ENCODE measurements at regions not wholly inside any gene's neighbourhood (a gene's known extent, or its start where the extent isn't known, plus 50 kb on each side); places are given as distances from the start of the nearest gene placed in this dataset.
A peak's percentile ranks its signal among the peaks of the same experiment; 100 is the strongest.
"Not testable (repeated sequence)": the region's sequence is repeated elsewhere in the genome, so short reads cannot be mapped to it uniquely, and the experiment has no call there.

- DNase-seq (ENCODE audit: low spot score) = no peak
These were observed 58.5 kb downstream of the IGLL5 start for GRCh38 chr22:22946131-22946530.

DNA sequence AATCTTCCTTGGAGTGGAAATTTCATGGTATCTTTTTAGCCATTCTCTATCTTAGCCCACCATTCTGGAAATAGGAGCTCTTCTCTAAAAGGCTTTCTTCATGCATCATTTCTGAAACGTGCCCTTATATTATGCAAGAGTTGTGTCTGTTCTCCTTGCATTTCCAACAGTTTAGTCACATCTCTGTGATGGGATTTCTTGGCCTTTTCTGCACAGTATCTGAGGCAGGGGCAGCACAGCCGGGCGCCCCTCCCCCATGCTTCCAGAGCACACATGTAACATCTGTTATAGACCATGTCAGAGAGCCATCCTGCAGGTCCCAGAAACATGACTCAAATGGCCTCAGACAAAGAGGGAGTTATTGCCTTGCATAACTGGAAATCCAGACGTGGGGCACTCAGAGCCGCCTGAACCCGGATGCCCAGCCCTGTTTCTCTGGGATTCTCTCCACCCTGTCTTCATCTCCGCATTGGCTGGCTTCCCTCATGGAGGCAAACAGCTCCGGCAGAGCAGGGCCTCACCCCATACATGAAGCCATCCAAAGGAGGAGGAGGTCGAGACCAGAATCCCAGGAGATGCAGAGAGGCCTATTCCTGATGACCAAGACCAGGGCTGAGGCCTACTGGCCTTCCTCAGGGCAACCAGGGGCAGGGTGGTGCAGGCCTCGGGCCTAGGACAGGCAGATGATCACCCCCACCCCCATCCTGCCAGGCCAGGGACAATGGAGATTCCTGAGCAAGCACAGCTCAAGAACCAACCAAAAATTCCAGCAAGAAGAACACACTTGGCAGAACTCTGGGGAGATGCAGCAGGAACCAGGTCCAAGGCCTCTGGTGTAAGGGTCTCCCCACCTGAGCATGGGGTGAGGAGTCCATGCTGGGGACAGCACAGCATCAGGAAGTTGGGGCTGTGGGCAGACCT is 61.3 kb downstream of the IGLL5 start:
- no peak for DNase-seq (ENCODE audit: low spot score)

- no peak for DNase-seq (ENCODE audit: low spot score)
These were observed 62.3 kb downstream of the IGLL5 start for GRCh38 chr22:22949953-22950352.

- no peak for DNase-seq (ENCODE audit: low spot score)
These were observed 63.4 kb downstream of the IGLL5 start for GRCh38 chr22:22951035-22951434.

- no peak for DNase-seq (ENCODE audit: low spot score)
These were observed 65.1 kb downstream of the IGLL5 start for GRCh38 chr22:22952531-22953280.

DNA sequence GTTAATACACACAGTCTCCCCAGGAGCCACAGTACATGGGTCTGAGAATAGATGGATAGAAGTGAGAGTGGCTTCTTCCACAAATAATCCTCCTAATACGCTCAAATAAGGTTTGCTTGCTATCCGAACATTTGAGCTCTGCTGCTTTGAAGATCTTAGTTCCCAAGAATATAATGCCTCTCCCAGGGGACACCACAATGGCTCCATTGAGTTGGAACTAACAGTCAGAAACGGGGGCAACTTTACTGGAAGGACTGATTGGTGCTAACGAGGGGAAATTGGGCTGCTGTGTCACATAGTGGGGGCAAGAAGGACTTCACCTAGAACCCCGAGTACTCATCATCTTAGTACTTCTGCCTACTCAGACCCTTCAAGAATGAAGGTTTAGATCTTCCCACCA is 66.2 kb downstream of the IGLL5 start:
- DNase-seq (ENCODE audit: low spot score) = no peak

DNA sequence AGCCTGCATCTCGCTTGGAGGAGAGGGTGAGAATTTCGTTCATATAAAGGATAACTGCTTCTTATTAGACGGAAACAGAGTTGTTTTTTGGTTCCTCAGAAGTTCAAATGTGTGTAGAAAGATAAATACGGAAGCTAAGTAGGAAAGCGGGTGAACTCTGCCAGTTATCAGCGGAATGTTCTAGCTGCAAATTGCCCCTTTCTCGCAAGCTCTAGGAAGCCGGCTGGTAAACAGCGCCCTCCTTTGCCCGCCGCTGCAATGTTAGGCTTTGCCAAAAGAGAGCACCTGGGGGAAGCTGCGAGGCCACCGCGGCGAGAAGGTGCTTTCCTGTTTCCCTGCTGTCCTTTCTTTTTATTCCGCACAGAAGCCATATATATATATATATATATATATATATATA is 67.0 kb downstream of the IGLL5 start:
- DNase-seq (ENCODE audit: low spot score) = no peak

- DNase-seq (ENCODE audit: low spot score) = no peak
These were observed 67.7 kb downstream of the IGLL5 start for GRCh38 chr22:22955276-22955798.

DNA sequence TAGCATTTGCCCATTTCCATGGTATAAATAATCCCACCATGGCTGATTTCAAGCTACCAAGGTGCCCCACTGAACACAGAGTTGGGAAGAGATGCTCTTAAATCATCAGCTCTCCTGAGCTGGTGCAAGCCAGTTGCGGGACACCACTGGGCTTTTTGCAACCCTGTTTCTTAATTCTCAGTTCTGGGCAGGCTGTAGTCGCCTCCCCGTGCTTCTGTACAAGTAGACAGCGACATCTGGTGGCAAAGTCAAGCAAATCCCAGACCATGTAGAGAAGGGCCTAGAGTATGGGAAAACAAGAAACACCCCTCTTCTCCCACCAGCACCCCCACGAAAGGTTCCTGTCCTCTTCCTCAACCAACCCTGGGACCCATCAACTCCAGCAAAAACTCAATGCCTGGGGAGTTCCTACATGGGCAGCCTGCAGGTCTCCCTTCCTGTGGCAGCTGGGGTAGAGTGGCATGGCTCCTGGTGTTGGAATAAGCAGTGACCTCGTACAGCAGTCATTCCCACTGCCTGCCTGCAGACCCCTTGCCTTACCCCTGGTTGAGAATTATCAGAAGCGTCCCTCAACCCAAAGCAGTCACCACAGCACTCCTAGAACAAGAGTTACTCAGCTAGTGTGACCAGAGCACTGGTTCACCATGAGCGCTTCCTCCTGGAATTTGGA is 68.4 kb downstream of the IGLL5 start:
- peak; percentile 58 for DNase-seq (ENCODE audit: low spot score)

GRCh38 chr22:22957090-22957489 is 69.5 kb downstream of the IGLL5 start:
- DNase-seq (ENCODE audit: low spot score) = no peak

DNA sequence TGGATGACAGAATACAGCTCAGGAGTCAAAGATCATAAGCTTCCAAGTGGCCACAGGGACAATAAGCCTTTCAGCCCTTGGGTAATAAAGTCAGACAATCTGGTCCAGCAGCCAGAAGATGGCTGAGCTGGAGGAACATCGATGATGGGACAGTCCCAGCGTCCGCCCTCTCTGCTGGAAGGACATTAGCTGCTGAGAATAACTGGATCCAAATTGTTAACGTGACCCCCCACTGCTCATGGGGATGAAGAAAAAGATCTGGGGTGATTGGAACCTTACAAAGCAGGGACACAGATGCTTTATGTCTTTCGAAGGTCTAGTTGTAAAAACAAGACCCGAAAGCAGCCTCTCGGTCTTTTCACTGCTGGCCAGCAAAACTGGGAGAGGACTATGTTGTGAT is 71.0 kb downstream of the IGLL5 start:
- DNase-seq (ENCODE audit: low spot score) = no peak

GRCh38 chr22:22959147-22959827 is 71.7 kb downstream of the IGLL5 start:
- peak; percentile 76 for DNase-seq (ENCODE audit: low spot score)

GRCh38 chr22:22960307-22960706 is 72.7 kb downstream of the IGLL5 start:
- DNase-seq (ENCODE audit: low spot score) = no peak

- no peak for DNase-seq (ENCODE audit: low spot score)
These were observed 74.0 kb downstream of the IGLL5 start for GRCh38 chr22:22961574-22961973.

GRCh38 chr22:22968366-22968765 is 80.8 kb downstream of the IGLL5 start:
- no peak for DNase-seq (ENCODE audit: low spot score)

DNA sequence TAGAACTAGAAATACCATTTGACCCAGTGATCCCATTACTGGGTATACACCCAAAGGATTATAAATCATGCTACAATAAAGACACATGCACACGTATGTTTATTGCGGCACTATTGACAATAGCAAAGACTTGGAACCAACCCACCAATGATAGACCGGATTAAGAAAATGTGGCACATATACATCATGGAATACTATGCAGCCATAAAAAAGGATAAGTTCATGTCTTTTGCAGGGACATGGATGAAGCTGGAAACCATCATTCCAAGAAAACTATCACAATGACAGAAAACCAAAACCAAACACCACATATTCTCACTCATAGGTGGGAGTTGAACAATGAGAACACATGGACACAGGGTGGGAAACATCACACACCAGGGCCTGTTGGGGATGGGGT is 85.0 kb downstream of the IGLL5 start:
- DNase-seq (ENCODE audit: low spot score) = not testable (repeated sequence)

DNA sequence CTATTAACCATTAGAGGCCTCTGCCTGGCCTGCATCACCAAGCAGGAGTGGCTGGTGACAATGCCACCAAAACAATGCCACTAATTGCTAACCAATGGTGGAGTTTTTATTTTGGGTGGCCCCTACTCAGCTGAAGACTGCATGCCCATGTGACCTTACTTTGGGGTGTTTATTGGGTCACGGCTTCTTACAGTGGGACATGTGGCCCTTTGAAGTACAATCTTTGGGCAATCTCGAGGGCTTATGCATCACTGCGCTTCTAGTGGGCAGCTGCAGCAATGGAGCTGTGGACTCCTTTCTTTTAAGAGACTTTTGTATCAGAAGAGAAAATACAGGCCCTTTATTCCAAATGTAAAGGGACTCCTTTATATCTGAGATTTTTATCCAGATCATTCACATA is 85.7 kb downstream of the IGLL5 start:
- DNase-seq (ENCODE audit: low spot score) = no peak

- no peak for DNase-seq (ENCODE audit: low spot score)
These were observed 86.5 kb downstream of the IGLL5 start for GRCh38 chr22:22974156-22974555.

DNA sequence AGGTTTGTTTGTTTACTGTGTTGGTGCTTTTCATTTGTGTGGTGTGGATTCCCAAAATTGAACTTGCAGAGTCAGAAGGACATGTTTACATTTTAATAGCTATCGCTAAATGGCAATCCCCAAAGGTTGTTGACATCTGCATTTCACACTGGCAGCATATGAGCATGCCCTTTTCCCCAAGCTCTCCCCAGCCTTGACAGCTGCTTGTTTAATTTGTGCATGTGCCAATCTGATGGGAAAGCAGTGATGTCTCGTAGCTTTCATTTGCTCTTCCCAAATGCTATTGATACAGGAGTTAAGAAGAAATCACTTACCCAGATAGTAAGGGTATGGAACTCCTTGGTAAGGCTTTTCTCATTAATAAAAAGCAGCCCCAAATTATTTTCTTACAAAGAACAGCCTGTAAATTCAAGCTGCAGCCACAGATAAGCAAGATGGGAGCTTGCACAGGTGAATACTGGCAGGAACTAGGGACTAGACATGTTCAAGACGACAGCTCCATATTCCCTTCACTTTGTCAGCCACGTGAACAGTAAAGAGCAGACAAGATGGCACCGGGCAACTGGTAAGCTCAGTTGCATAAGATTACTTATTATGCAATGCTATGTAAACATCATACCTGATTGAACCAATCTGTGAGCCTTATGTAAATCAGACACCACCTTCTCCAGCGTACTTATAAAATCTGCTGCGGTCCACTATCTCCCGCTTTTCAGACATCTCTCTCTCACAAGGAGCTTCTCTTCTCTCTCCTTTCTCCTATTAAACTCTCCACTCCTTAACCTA is 87.4 kb downstream of the IGLL5 start:
- no peak for DNase-seq (ENCODE audit: low spot score)

- DNase-seq (ENCODE audit: low spot score) = no peak
These were observed 88.7 kb downstream of the IGLL5 start for GRCh38 chr22:22976033-22976922.
